SK-MEL-5 (cell line): ENCODE measurements at regions not wholly inside any gene's neighbourhood (a gene's known extent, or its start where the extent isn't known, plus 50 kb on each side); places are given as distances from the start of the nearest gene placed in this dataset.
"Not testable (repeated sequence)": the region's sequence is repeated elsewhere in the genome, so short reads cannot be mapped to it uniquely, and the experiment has no call there.

Experiments used
- DNase-seq: peaks from one replicate; pipeline ENCODE4 v3.0.0-alpha.2; 2016; ENCODE audit warnings: low read depth, low spot score
- in situ Hi-C: cut with HindIII; loops from 2 replicates; pipeline ENCODE4 v1.10.0; 2016; ENCODE audit warnings: low sequenced_read_pairs, high pct_unique_total_duplicates, low pct_unique_long_range_greater_than_20kb

DNA sequence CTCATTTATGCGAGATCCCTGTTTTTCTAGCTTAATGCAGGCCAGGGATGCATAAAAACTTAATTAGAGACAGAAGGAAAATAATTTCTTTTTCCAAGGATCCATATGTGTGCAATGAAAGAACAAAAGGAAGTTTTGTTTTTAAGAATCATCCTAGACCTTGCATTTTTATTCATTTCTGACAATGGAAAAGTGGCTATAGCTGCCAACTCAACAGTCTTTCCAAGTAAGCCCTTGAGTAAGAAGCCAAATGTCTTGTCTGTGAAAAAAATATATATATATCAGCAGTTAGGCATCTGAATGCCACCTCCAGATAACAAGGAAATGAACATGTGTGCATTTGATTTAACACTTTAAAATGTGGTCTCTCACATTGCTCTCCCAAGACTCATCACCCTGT lies 1397.6 kb downstream of the GATA3 start:
- DNase-seq = no peak
- in situ Hi-C loops = no loop called here

DNA sequence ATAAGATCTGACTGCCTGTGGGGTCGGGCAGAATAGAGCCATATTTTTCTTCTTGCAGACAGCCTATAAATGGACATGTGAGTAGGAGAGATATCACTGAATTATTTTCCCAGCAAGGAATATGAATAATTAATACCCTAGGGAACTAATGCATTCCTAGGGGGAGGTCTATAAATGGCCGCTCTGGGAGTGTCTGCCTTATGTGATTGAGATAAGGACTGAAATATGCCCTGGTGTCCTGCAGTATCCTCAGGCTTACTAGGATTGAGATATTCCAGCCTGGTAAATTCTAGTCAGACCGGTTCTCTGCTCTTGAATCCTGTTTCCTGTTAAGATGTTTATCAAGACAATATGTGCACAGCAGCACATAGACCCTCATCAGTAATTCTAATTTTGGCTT lies 1399.4 kb downstream of the GATA3 start:
- DNase-seq, in situ Hi-C loops: not testable (repeated sequence)

DNA sequence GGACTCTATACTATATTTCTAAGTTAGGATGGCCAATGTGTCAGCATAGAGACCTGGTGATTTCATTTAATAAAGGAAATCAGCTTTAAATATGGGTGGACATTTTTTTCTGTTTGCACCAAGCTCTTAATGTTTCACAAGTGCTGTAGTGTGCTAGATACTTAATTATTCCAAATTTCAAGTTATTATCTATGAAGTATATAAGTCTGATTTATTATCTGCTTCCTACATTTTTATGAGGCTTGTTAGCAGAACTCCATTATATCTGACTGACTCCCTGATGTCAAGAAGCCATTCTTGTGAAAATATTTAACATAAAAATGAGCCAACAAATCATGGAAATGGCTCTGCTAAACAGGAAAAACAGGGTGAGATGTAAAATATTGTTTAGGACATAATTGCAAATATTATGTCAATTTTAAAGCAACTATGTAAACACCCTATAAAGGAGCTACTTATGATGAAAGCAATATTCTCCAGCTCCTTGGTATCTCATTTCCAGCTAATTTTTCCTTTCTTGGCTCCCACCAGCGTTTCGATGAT lies 1415.2 kb downstream of the GATA3 start:
- DNase-seq = no peak
- in situ Hi-C loops = no loop called here

DNA sequence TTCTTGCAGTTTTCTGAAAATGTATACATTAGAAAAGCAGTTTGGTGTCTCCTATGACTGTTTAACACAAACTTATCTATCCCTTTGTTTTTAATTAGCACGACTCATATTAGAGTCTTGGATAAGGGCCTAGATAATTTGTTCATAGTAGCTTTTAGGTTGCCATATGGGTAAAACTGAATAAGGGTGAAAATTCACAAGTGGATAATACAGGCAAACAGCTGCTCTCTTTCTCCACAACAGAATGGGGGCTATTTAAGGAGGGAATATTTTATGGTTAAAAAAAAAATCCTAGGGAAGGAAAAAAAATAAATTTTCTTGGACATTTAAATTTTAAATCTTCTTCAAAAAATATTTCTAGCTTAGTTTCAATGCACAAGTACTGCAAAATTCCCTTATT lies 1416.1 kb downstream of the GATA3 start:
- no peak for DNase-seq
- in situ Hi-C loops = no loop called here

DNA sequence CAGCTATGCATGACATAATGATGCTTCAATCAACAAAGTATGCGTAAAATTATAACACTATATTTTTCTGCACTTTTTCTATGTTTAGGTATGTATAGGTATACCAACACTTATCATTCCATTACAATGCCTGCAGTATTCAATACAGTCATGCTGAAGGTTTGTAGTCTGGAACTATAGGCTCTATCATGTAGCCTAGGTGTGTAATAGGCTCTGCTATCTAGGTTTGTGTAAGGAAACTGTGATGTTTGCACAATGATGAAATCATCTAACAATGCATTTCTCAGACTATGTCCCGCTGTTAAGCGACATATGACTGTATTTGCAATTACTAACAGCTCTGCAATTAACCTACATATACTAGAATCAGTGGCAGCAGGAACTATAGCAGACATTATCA lies 1447.5 kb downstream of the GATA3 start:
- no peak for DNase-seq
- in situ Hi-C loops = no loop called here

DNA sequence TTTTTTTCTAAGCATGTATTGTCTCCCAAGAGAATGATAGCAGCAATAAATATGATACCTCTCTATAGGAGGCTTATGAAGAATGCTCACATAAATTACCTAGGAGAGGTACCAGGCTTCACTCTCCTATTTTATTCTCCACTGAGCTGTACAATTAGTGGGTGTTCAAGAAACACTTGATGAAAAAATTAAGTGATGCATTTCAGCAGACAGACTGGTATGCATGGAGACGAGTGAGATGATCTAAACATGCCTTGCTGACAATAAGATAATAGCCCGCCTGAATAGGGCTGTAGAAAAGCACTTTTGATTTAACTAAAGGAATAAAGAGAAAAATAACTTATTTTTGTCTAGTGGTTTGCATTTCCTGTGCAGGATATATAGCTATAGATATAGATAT lies 1449.7 kb downstream of the GATA3 start:
- in situ Hi-C loops = no loop called here
- DNase-seq = no peak

DNA sequence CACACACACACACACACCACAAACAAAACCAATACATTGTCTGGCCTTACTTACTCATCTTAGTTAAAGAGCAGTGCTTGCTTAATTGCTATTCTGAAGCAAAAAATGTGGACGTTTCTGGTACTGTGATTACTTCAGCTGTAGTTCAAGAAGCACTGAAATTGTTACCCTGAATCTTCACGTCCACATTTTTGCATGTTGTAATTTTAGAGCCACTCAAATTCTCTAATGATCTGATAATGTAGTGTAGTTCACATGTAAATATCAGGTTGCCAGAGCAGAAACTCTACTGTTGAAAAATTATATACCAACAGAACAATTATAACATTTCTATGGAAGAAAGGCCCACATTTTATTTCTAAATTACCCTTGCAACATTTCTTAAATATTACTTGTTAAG lies 1451.1 kb downstream of the GATA3 start:
- in situ Hi-C loops = no loop called here
- DNase-seq = no peak

DNA sequence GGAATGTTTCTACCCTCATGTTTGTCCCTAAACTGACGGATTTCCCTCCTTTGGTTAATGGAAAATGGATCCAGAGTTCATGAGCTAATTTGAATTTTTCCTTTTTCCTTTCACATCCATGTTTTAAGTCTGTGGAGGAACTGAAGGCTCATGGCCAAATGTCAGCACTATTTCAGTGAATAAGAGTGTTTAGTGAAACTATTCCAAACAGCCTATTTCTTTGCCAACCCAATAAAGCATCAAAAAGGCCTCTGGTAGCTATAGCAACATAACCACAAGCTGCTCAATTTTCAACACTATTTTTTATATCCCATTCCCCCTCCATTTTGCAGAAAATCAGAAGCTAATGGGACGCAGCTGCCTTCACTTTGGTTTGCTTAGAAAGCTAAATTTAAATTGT lies 1454.1 kb downstream of the GATA3 start:
- in situ Hi-C loops = no loop called here
- DNase-seq = no peak

DNA sequence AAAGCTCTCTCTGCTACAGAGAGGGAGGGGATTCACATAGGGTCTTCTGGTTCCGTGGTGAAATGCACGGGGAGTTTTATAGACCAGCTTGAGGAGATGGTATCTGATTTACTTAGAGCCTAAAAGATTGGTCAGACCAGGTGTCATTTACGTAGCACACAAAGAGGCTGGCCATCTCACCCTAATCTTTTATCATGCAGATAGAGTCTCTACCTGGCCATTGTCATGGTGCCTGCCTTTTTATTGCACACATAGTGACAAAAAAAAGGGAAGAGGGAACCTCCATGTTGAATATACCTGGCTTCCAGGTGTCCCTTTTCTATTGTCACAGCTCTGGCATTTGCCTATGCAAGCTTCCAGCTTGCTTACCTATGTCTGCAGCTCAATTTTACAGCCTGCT lies 1456.1 kb downstream of the GATA3 start:
- in situ Hi-C loops = no loop called here

DNA sequence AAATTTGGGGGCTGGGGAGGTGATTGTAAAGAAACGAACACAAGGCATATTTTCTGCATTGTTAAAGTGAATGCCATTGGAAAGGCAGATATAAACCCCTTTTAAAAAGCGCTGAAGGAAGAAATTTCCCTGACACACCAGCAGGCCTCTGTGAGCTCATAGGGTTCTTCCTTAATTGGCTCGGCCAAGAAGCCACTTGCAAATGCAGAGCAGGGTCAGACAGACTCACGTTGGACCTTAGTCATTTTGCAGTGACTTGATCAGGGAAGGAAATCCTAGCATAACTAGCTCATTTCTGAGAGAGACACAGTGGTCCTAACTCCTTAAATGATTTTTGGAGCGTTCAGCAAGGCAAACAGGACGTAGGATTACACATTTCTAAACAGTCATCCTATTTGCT lies 1461.4 kb downstream of the GATA3 start:
- in situ Hi-C loops = no loop called here

More for the DNA sequence above, 1456.1 kb downstream of the GATA3 start:
- DNase-seq = no peak

DNA sequence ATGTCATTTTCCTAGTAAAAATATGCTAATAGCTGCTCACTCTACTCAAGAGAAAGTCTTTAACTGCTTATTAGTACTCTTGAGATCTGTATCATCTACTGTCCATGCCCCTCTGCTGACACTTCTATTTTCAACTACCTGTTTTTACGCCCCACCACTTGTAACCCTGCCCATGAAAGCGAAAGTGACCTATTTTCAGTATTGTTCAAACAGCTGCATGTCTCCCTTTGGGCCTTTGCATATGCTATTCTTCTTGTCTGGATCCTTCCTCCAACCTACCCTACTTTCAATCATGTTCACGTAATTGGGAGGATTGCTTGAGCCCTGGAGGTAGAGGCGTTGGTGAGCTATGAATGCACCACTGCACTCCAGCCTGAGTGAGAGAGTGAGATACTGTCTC lies 1481.3 kb downstream of the GATA3 start:
- in situ Hi-C loops = no loop called here
- no peak for DNase-seq

More for the DNA sequence above, 1461.4 kb downstream of the GATA3 start:
- DNase-seq = no peak

DNA sequence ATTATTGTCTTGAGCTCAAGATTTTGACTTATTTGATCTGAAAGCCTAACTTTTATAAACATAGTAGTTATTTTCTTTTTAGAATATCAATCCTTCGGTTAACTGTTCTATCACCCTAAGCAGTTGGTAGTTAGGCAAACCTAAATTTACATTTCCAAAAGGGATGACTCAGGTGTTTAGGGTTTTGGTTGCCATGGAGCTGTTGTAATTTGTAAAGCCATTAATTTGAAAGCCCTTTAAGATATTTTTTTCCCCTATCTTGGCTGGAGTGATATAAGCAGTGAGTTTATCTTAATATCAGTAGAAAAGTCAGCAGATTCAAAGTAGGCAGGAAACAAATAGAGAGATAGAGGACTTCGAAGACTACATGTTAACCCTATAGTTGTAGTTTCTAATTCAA lies 1472.6 kb upstream of the CELF2 start:
- in situ Hi-C loops = no loop called here
- DNase-seq = no peak

DNA sequence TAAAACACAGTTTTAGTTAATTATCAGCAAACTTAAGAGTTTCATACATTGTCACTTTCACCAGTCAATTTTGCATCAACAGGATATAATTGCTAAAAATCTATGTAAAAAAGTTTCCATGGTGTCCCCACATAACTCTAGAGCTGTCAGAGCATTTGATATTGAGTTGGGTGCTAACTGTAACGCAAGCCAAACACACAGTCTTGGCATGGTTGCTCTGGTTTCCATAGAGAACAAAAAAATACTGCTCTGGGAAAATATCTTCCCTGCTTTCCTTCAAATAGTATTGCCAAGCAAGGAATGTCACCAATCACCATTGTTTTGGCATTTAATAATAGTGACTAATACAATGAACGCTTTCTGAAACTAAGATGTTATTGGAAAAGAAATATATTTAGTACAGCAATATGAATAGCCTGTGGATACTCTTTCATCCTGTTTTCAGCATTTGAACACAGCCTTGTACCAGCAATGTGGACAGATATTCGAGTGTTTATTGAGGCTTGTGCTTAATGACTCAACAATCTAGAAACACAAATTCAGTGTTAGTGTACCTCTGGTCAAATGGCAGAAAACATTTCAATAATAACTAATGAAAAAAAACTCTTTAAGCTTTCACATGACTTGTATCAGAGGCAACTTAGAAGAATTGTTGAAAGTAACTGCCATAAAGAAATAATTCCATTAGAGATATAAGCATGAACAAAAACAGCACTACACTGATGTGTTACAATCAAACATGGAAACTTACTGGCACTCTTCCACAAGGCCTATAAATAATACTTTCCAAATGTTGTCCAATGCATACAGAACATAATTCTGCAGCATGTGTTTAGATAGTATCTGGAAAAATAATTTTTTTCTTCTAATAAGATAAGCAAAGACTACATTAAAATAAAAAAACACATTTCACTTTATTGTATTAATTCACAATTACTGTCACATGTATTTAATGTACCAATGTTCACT lies 1469.5 kb upstream of the CELF2 start:
- no peak for DNase-seq
- in situ Hi-C loops = no loop called here

DNA sequence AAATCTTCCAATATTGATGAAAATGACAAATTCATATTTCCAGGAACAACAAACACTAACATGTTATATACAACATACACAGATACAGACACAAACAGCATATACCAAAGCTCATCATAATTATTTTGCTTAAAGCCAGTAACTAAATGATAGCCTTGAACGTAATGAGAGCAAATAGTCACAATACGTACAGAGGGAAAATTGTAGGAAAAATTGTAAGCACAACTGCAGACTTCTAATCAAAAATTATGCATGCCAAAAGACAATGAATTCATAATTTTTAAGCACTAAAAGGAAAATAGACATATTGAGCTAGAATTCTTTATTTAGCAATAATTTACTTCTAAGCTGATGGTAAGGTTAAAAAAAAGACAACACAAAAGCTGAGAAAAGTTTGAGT lies 1466.9 kb upstream of the CELF2 start:
- no peak for DNase-seq
- in situ Hi-C loops = no loop called here

DNA sequence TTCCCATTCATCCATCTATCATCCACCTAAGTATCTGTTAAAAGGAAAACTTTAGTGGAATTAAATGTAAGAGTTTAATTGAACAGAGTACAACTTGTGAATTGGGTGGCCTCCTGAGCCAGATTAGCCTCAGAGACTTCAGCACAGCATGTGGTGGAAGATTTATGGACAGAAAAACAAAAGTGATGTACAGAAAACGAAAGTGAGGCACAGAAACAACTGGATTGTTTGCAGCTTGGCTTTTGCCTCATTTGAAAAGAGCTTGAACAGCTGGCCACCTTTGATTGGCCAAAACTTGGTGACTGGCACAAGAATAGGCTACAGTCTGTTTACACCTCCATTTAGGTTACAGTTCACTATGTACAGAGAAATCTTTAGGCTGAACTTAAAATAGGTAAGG lies 1463.4 kb upstream of the CELF2 start:
- in situ Hi-C loops = no loop called here
- DNase-seq = no peak

DNA sequence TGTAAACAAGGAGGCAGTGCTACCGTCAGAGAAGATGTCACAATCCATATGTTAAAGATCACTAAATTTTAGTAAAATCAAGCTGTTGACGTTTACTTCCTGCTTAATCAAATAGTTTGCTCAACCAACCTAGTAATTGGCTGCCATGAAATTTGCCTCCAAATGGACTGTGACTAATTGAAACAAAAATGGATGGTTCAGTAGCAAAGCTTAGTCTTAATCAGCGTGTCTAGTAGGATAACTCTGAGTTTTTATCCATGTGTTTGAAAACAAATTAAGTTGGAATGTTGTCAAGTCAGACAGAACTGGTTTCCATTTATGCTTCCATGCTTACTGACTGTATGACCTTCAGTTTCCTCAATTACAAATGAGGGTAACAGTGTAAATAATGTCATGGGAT lies 1456.7 kb upstream of the CELF2 start:
- in situ Hi-C loops = no loop called here
- DNase-seq = no peak

DNA sequence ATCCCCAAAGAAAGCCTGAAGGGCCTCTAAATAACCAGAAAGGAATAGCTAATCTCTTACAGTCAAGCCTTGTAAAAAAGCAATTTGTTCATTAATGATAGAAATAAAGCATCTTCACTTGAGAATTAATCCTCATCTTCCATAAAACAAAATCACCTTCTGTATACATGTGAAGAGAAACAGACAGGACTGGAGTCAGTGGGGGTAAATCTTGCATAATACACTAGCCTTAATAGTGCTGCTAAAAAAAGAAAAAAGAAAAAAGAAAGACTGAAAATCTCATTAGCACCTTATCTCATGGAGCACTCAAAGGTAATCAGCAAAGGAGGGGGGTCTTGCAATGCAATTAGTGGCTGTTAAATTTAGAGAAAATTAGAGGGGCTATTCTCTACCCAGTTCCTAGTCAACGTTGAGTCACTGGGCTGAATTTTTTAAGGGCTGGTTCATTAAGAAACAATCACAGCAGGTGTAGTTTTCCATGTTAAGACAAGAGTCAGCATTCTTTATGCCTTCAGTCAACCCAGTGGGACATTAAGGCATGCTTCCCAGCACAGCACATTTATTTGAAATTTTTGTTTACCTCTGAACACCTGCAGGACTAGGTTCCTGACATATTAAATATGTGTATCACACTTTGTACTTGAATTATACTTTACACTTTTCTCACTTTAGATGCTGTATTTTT lies 1455.7 kb upstream of the CELF2 start:
- no peak for DNase-seq
- in situ Hi-C loops = no loop called here

DNA sequence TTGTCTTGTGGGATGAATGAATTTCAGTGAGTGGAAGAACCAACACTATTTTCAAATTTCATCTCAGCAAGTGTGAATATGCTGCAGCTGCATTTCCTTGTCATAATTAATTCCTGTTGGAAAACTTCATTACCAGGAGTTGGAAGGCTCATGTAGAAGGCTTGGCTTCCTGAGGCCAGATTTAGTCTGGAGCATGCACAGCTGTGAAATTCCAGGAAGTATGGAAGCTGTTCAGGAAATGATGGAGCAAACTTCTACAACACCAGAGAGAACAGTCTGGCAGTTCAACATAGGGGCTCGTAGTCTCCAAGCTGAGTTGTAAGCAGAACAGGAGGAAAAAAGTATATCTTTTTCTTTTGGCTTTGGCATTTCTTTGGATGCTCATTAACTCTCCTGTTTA lies 1439.9 kb upstream of the CELF2 start:
- DNase-seq = no peak
- in situ Hi-C loops = no loop called here
